D721Med (cell line): ENCODE measurements at regions not wholly inside any gene's neighbourhood (a gene's known extent, or its start where the extent isn't known, plus 50 kb on each side); places are given as distances from the start of the nearest gene placed in this dataset.

Experiments used
- DNase-seq: peaks from one replicate; pipeline ENCODE4 v3.0.0; 2011; ENCODE audit warnings: low spot score; ENCODE audit not compliant: insufficient read length
- FAIRE-seq: peaks from 2 replicates; lab custom pipeline; 2011; peaks lifted over from hg19 to GRCh38; lab: Jason Lieb, UNC
- CTCF ChIP-seq: IDR thresholded peaks from 2 replicates; pipeline ENCODE4 v1.5.1; 2012; ENCODE audit warnings: mild to moderate bottlenecking, control low read depth; ENCODE audit not compliant: insufficient read depth; ENCODE audit errors: missing control alignments

- TF ChIP-seq CTCF = no peak
- FAIRE-seq = no peak
- no peak for DNase-seq
Measured at GRCh38 chr6:22891934-22892333, 322.6 kb downstream of the HDGFL1 start.

- no peak for TF ChIP-seq CTCF
- FAIRE-seq (no peak), DNase-seq (no peak)
Measured at GRCh38 chr6:22892452-22892851, 323.1 kb downstream of the HDGFL1 start.

DNA sequence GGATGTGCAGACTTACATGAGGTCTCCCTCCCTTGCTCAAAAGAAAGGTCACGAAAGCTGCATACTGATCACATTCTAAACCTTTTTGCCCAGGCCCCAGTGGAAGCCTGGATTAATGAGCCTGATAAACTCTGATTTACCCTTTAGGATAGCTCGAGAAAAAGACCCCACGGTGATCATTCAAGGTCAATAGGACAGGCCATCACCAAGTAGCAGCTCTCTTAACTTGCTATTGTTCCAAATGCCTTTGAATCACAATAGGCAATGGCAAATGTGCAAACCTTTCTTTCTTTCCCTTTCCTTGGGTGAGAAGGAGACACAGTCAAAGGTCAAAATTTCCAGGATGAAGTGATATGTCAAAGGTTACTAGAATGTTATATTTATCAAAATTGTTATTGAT, 327.3 kb downstream of the HDGFL1 start:
- no peak for FAIRE-seq
- DNase-seq = no peak
- TF ChIP-seq CTCF = no peak

- no peak for FAIRE-seq
- TF ChIP-seq CTCF = no peak
Measured at GRCh38 chr6:22899426-22899825, 330.1 kb downstream of the HDGFL1 start.

GRCh38 chr6:22903826-22904225, 334.5 kb downstream of the HDGFL1 start:
- no peak for TF ChIP-seq CTCF
- FAIRE-seq (no peak), DNase-seq (no peak)

More at GRCh38 chr6:22899426-22899825, 330.1 kb downstream of the HDGFL1 start:
- no peak for DNase-seq

DNA sequence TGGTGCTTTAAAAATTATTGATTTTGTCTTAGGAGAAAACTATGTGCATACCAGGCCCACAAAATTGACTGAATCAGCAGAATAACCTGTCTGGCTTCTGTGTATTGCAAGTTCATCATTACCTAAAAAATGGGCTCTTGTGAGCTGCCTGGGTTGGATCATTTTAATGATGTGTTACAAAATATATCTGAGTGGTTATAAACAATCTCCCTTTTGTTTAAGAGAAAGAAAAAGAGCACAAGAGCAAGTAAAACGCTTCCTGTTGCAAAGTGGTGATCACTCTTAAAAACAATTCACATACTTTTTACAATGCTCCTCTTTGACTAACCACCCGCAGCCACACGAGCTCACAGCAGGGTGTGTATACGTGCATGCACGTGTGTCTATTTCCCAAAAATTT, 335.1 kb downstream of the HDGFL1 start:
- DNase-seq (no peak), FAIRE-seq (no peak)
- TF ChIP-seq CTCF = no peak

DNA sequence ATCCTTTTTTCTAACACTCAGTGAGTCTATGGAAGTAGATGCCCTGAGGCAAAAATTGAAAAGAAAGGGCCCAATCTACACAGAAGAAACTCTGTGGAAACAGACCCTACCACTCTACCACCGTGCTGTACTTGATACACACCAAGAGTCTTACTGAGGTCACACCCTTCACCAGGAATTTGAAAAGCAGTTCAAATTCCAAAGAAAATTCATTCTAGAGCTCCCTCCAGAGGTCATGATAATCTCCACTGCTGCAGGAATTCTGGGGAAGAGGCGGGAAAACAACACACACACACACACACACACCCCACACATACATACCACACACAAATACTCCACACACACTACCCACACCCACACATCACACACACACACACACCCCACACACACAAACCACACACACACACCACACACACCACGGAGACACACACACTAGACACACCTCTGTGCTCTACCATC, 336.8 kb downstream of the HDGFL1 start:
- TF ChIP-seq CTCF = no peak
- FAIRE-seq (no peak), DNase-seq (no peak)
